HG02678 (cell line): ENCODE measurements at regions not wholly inside any gene's neighbourhood (a gene's known extent, or its start where the extent isn't known, plus 50 kb on each side); places are given as distances from the start of the nearest gene placed in this dataset.

Source experiments
- ATAC-seq: cut with Tn5 transposase; IDR thresholded peaks from one replicate; pipeline ENCODE4 v1.9.1; 2021; ENCODE audit warnings: mild to moderate bottlenecking, moderate library complexity; ENCODE audit not compliant: unreplicated experiment

GRCh38 chr12:132439333-132439904 lies 50.5 kb upstream of the FBRSL1 start:
- ATAC-seq = no peak

GRCh38 chr12:132438726-132439125 lies 51.2 kb upstream of the FBRSL1 start:
- no peak for ATAC-seq

- ATAC-seq = no peak
These were observed 51.8 kb upstream of the FBRSL1 start for GRCh38 chr12:132437943-132438700.

- ATAC-seq = no peak
These were observed 52.6 kb upstream of the FBRSL1 start for GRCh38 chr12:132437252-132437932.

- ATAC-seq = no peak
These were observed 53.1 kb upstream of the FBRSL1 start for GRCh38 chr12:132436791-132437251.

- no peak for ATAC-seq
These were observed 54.3 kb upstream of the FBRSL1 start for GRCh38 chr12:132435486-132436187.

GRCh38 chr12:132433641-132434395 lies 56.1 kb upstream of the FBRSL1 start:
- no peak for ATAC-seq

GRCh38 chr12:132432721-132433577 lies 57.0 kb upstream of the FBRSL1 start:
- ATAC-seq = no peak

- no peak for ATAC-seq
These were observed 57.7 kb upstream of the FBRSL1 start for GRCh38 chr12:132432126-132432705.

GRCh38 chr12:132430838-132431774 lies 58.8 kb upstream of the FBRSL1 start:
- no peak for ATAC-seq

- peak; percentile 77 for ATAC-seq
These were observed 59.9 kb upstream of the FBRSL1 start for GRCh38 chr12:132429946-132430643.

GRCh38 chr12:132429602-132429945 lies 60.4 kb upstream of the FBRSL1 start:
- no peak for ATAC-seq

GRCh38 chr12:132428936-132429601 lies 60.9 kb upstream of the FBRSL1 start:
- no peak for ATAC-seq

- ATAC-seq = no peak
These were observed 61.7 kb upstream of the FBRSL1 start for GRCh38 chr12:132427999-132428935.

GRCh38 chr12:132427174-132427768 lies 62.7 kb upstream of the FBRSL1 start:
- ATAC-seq = no peak
